GM12892 (cell line): ENCODE measurements at regions not wholly inside any gene's neighbourhood (a gene's known extent, or its start where the extent isn't known, plus 50 kb on each side); places are given as distances from the start of the nearest gene placed in this dataset.

Experiments
- POLR2A ChIP-seq: IDR thresholded peaks from 2 replicates; pipeline ENCODE4 v1.6.1; 2011; ENCODE audit warnings: low read depth, low read length, control low read depth
- TAF1 ChIP-seq: IDR thresholded peaks from 2 replicates; pipeline ENCODE4 v1.6.1; 2011; ENCODE audit warnings: low read depth, mild to moderate bottlenecking, control low read depth, low read length, borderline replicate concordance

DNA sequence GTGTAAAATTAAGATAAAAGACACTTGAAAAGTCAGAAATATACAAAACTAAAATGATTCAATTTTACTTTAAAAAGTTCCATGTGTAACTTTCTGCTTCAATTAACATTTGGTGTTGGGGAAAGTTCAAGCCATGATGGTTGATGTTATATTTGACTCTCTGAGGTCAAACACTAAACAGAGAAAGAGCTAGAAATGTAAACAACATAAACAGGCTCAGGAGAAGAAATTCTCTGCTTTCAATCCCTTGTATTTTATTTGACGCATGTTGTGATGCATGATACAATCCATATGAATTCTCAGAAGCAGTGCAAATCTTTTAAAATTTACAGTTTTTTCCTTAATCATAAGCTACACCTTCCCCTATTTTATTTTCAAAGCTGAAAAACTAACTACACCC lies 822.4 kb downstream of the PCDH18 start:
- TF ChIP-seq POLR2A (no peak), TAF1 (no peak)
